ENCODE measurements at regions not wholly inside any gene's neighbourhood (a gene's known extent, or its start where the extent isn't known, plus 50 kb on each side); places are given as distances from the start of the nearest gene placed in this dataset.

GRCh38 chr17:74005790-74006189, 197.7 kb upstream of the RPL38 start:
- TF ChIP-seq CTCF (conservative IDR thresholded peaks at IDR 0.05; ENCODE audit: low read depth, low read length): no peak
- no peak for DNase-seq (ENCODE audit: low read depth)
- H3K4me3 ChIP-seq (ENCODE audit: low read depth, low read length): no peak overlapping the region

DNA sequence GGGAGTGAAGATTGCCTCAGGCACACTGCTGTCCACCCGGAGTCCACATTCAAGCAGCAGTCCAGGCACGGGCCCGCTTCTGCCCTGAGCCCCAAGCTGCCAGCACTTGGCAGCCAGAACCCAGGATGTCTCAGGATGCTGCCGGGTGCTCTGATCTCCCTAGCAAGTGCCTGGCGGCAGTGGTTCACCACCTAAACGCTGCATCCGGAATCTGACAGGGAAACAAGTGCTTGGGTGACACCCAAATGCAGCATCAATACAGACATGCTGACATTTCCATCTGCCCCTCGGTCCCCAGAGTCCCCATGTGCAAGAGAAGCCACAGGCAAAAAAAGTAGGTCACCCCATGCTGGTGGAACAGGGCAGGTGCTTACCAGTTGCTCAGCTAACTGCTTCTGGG, 197.1 kb upstream of the RPL38 start:
- TF ChIP-seq CTCF (conservative IDR thresholded peaks at IDR 0.05; ENCODE audit: low read depth, low read length): no peak
- H3K4me3 ChIP-seq (ENCODE audit: low read depth, low read length): no peak overlapping the region

DNA sequence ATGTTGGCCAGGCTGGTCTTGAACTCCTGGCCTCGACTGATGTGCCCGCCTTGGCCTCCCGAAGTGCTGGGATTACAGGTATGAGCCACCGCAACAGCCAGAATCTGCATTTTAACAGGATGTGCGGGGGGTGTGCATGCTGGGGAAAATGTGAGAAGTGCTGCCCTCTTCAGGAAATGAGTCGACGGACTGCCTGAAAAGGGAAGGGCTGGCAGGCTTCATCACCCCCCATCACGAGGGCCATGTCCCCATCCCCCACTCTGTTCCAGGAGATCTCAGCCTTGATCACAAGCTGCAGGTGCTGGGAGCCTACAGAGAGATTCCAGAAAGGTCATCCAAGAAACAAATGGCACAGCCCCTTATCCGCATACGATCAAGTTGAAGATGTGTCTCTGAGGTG, 195.3 kb upstream of the RPL38 start:
- TF ChIP-seq CTCF (conservative IDR thresholded peaks at IDR 0.05; ENCODE audit: low read depth, low read length): peak; percentile 36
- H3K4me3 ChIP-seq (ENCODE audit: low read depth, low read length): no peak overlapping the region
- no peak for DNase-seq (ENCODE audit: low read depth)

More for the DNA sequence above, 197.1 kb upstream of the RPL38 start:
- DNase-seq (ENCODE audit: low read depth): no peak

DNA sequence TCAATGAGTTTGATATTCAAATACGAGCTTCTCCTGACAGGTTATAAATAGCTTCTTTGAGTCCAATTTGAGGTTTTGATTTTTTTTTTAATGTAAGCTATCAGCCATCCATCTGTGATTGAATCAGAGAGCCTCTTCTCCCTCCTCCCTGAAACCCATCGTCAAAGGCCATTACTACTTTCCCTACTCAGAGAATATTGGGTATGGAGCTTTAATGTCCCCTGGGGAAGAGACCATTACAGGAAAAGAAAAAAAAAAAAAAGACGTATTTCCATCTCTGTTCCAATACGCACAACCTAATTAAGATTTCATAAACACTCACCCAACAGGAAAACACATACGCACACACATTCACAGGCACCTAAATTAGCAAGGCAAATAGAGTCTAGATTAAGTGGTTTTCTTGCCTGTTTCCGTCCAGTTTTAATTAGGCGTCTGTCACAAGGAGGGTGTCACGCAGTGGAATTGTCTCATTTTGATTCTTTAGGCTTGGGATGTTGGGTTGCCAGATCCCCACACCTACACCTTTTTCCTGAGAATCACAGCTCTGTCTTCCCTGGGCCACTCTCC, 194.3 kb upstream of the RPL38 start:
- no peak for TF ChIP-seq CTCF (conservative IDR thresholded peaks at IDR 0.05; ENCODE audit: low read depth, low read length)
- DNase-seq (ENCODE audit: low read depth): no peak
- no peak overlapping the region for H3K4me3 ChIP-seq (ENCODE audit: low read depth, low read length)

DNA sequence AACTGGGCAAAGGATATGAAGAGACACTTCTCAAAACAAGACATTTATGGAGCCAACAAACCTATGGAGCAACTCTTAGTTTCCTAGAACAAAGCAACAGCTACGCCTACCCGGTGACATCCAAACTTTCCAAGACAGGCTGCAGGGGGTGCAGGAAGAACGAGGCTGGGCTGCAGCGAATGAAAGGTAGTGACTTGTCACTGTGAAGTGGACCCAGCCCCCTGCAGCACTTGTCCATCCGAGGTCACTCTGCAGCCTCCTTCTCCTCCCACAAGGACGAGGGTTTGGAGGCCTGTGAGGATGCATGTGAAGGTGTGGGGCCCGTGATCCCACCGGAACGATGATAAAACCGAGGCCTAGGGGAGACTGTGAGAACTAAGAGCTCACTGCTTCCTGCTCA, 192.6 kb upstream of the RPL38 start:
- H3K4me3 ChIP-seq (ENCODE audit: low read depth, low read length): no peak overlapping the region
- no peak for TF ChIP-seq CTCF (conservative IDR thresholded peaks at IDR 0.05; ENCODE audit: low read depth, low read length)
- no peak for DNase-seq (ENCODE audit: low read depth)

- TF ChIP-seq CTCF (conservative IDR thresholded peaks at IDR 0.05; ENCODE audit: low read depth, low read length): no peak
- DNase-seq (ENCODE audit: low read depth): no peak
- H3K4me3 ChIP-seq (ENCODE audit: low read depth, low read length): no peak overlapping the region
Observed at GRCh38 chr17:74011966-74012365, 191.5 kb upstream of the RPL38 start.

- DNase-seq (ENCODE audit: low read depth): no peak
- TF ChIP-seq CTCF (conservative IDR thresholded peaks at IDR 0.05; ENCODE audit: low read depth, low read length): no peak
- no peak overlapping the region for H3K4me3 ChIP-seq (ENCODE audit: low read depth, low read length)
Observed at GRCh38 chr17:74012465-74012864, 191.0 kb upstream of the RPL38 start.
